ENCODE measurements at regions not wholly inside any gene's neighbourhood (a gene's known extent, or its start where the extent isn't known, plus 50 kb on each side); places are given as distances from the start of the nearest gene placed in this dataset.

DNA sequence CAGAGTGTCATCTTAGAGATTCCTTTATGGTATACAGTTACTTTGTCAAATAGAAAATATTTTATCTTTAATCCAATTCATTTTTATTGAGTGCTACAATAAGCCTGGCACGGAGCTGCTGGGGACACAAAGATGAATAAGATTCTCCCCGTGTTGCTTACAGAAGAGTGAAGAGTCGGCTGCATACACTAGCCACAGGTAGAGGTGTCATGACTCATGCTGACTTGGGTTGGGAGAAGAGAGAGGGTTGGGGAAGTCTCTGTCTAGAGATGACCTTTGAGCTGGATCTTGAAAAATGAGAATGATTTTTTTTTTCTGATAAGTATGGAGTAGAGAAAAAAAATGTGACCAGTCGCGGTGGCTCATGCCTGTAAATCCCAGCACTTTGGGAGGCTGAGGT lies 289.9 kb upstream of the CELF2 start:
- DNase-seq (no peak), ATAC-seq (no peak)
- TF ChIP-seq, protein P1, sequence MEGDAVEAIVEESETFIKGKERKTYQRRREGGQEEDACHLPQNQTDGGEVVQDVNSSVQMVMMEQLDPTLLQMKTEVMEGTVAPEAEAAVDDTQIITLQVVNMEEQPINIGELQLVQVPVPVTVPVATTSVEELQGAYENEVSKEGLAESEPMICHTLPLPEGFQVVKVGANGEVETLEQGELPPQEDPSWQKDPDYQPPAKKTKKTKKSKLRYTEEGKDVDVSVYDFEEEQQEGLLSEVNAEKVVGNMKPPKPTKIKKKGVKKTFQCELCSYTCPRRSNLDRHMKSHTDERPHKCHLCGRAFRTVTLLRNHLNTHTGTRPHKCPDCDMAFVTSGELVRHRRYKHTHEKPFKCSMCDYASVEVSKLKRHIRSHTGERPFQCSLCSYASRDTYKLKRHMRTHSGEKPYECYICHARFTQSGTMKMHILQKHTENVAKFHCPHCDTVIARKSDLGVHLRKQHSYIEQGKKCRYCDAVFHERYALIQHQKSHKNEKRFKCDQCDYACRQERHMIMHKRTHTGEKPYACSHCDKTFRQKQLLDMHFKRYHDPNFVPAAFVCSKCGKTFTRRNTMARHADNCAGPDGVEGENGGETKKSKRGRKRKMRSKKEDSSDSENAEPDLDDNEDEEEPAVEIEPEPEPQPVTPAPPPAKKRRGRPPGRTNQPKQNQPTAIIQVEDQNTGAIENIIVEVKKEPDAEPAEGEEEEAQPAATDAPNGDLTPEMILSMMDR (IDR thresholded peaks at IDR 0.05): no peak
- H3K9me3 ChIP-seq: no peaks in the 10 kb centered on the region
- H3K4me1 ChIP-seq: no peaks in the 10 kb centered on the region
- H3K4me3 ChIP-seq: no peak overlapping the region
- H3K36me3 ChIP-seq: no peaks in the 10 kb centered on the region
- intact Hi-C loops (cut with DNase I): no loop called here
- no peak overlapping the region for H3K27ac ChIP-seq
- no peaks in the 10 kb centered on the region for H3K27me3 ChIP-seq

GRCh38 chr10:10730471-10731043 lies 287.1 kb upstream of the CELF2 start:
- TF ChIP-seq, protein P1 (IDR thresholded peaks at IDR 0.05): no peak
- Histone ChIP-seq H3K27me3 (no peaks in the 10 kb centered on the region), H3K27ac (no peak overlapping the region), H3K36me3 (no peaks in the 10 kb centered on the region), H3K4me3 (no peak overlapping the region), H3K4me1 (peaks cover 0 to 10% of the 10 kb centered on the region in 2 donors), H3K9me3 (no peaks in the 10 kb centered on the region)
- DNase-seq (no peak), ATAC-seq (no peak)
- intact Hi-C loops (cut with DNase I): no loop called here

GRCh38 chr10:10731366-10731765 lies 286.3 kb upstream of the CELF2 start:
- H3K36me3 ChIP-seq: no peaks in the 10 kb centered on the region
- peaks cover 0 to 10% of the 10 kb centered on the region in 2 donors for H3K4me1 ChIP-seq
- intact Hi-C loops (cut with DNase I): no loop called here
- H3K4me3 ChIP-seq: no peak overlapping the region
- no peaks in the 10 kb centered on the region for H3K9me3 ChIP-seq
- H3K27ac ChIP-seq: no peak overlapping the region
- TF ChIP-seq, protein P1 (IDR thresholded peaks at IDR 0.05): no peak
- DNase-seq: no peak
- ATAC-seq: no peak
- H3K27me3 ChIP-seq: no peaks in the 10 kb centered on the region

DNA sequence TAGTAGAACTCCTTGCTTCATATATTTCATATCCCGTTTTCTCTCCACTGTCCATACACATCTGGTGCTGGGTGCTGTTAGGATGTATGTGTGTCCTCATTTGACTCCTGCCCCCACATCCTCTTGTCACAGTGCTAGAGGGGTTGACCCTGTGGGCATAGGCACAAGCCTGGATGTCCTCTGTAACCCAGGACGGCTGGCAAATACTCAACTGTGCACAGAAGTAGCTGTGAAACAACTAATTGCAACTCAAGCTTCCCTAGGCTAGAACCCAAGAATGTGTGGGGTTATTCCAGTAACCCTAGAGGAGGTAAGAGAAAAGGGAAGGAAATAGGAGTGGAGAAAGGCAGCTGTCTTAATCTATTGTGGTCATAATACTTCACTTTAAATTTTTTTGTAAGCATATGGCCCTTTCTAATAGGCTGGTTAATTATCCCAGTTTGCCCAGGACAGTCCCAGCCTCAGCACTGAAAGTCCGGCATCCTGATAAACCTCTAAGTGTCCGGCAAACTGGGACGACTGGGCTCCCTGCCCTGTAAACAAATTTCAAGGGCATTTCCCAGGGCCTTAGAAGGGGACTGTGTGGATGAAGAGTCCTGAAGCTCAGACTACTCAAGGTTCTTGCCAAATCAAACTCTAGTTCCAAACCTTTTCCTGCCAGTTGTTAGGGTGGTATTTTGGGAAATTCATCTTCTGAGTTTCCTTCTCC lies 283.2 kb upstream of the CELF2 start:
- no peak for DNase-seq

GRCh38 chr10:10745291-10745690 lies 272.4 kb upstream of the CELF2 start:
- TF ChIP-seq, protein P1 (IDR thresholded peaks at IDR 0.05): no peak
- Histone ChIP-seq H3K27ac (no peak overlapping the region), H3K4me1 (no peaks in the 10 kb centered on the region), H3K4me3 (no peak overlapping the region), H3K9me3 (peaks cover 0 to 7% of the 10 kb centered on the region in 2 donors), H3K27me3 (no peaks in the 10 kb centered on the region), H3K36me3 (no peaks in the 10 kb centered on the region)
- ATAC-seq: no peak
- intact Hi-C loops (cut with DNase I): no loop called here
- DNase-seq: no peak

More for the DNA sequence above, 283.2 kb upstream of the CELF2 start:
- intact Hi-C loops (cut with DNase I): no loop called here
- H3K27me3 ChIP-seq: no peaks in the 10 kb centered on the region
- H3K9me3 ChIP-seq: no peaks in the 10 kb centered on the region
- ATAC-seq: peak; percentile 79
- TF ChIP-seq, protein P1 (IDR thresholded peaks at IDR 0.05): no peak
- peak overlapping the region in 1 of 2 donors; percentile 18 for H3K27ac ChIP-seq
- H3K36me3 ChIP-seq: no peaks in the 10 kb centered on the region
- peaks cover 0 to 10% of the 10 kb centered on the region in 2 donors for H3K4me1 ChIP-seq
- H3K4me3 ChIP-seq: no peak overlapping the region
